HFFc6 (cell line): ENCODE measurements at regions not wholly inside any gene's neighbourhood (a gene's known extent, or its start where the extent isn't known, plus 50 kb on each side); places are given as distances from the start of the nearest gene placed in this dataset.

Source experiments
- DNase-seq: peaks from one replicate; pipeline ENCODE4 v3.0.0-alpha.2; 2018
- H3K27ac Mint-ChIP-seq: 2 replicates; pipeline ENCODE4 v1.8.0; 2020; ENCODE audit warnings: mild to moderate bottlenecking, mixed read lengths
- H3K27me3 Mint-ChIP-seq: 2 replicates; pipeline ENCODE4 v1.8.0; 2021; ENCODE audit warnings: mild to moderate bottlenecking, moderate library complexity, mixed read lengths; ENCODE audit not compliant: insufficient read depth
- H3K36me3 Mint-ChIP-seq: 2 replicates; pipeline ENCODE4 v1.8.0; 2021; ENCODE audit warnings: low read depth, mixed read lengths
- H3K4me1 Mint-ChIP-seq: 2 replicates; pipeline ENCODE4 v1.8.0; 2020; ENCODE audit warnings: low read depth, mixed read lengths
- H3K4me3 Mint-ChIP-seq: 2 replicates; pipeline ENCODE4 v1.8.0; 2020; ENCODE audit warnings: mild to moderate bottlenecking, moderate library complexity, mixed read lengths
- H3K9me3 Mint-ChIP-seq: 2 replicates; pipeline ENCODE4 v1.8.0; 2020; ENCODE audit warnings: mild to moderate bottlenecking, mixed read lengths
- CTCF ChIP-seq: fragments of 200-600 bp; sonication (generic); IDR thresholded peaks from 2 replicates; pipeline ENCODE4 v1.5.0; 2021; ENCODE audit warnings: antibody characterized with exemption, mild to moderate bottlenecking

- H3K36me3 Mint-ChIP-seq, result no peaks in the 10 kb centered on the region
- no peak overlapping the region for H3K27ac Mint-ChIP-seq
- H3K9me3 Mint-ChIP-seq, result no peaks in the 10 kb centered on the region; the same call in 1 of the 2 replicates
- H3K27me3 Mint-ChIP-seq, result no peaks in the 10 kb centered on the region
- no peak for DNase-seq
- TF ChIP-seq CTCF, result no peak
- no peak overlapping the region for H3K4me3 Mint-ChIP-seq
- no peaks in the 10 kb centered on the region for H3K4me1 Mint-ChIP-seq
These were observed 129.3 kb upstream of the PLPPR5 start for GRCh38 chr1:99133756-99134500.

DNA sequence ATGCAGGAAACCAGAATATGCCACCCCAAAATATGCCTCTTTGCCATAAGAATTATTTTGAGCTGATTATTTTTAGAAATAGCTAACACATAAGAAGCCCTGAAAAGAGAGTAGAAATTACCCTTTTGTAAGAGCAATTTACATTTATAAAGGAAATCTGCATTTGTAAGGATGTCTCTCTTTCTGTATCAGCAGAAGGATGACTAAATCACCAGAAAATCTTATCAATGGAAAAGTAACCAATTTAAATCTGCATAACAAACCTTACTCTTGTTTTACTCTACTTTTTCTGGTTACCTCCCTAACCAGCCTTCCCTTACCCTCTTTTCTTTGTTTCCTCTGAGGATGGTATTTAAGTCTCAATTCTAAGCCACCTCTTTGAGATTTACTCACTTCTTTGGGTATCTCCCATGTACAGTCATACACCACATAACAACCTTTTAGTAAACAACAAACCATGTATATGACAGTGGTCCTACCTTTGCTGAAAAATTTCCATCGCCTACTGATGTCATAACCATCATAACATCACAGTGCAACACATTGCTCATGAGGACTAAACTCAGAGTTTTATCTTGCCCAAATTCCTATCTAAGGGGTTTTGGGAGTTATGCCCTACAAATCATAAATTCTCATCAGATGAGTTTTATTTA lies 126.6 kb upstream of the PLPPR4 start:
- no peak for TF ChIP-seq CTCF
- no peaks in the 10 kb centered on the region for H3K36me3 Mint-ChIP-seq
- no peak overlapping the region for H3K4me3 Mint-ChIP-seq
- DNase-seq, result no peak
- H3K27me3 Mint-ChIP-seq, result no peaks in the 10 kb centered on the region
- H3K27ac Mint-ChIP-seq, result no peak overlapping the region
- no peaks in the 10 kb centered on the region; the same call in 1 of the 2 replicates for H3K9me3 Mint-ChIP-seq
- H3K4me1 Mint-ChIP-seq, result no peaks in the 10 kb centered on the region

DNA sequence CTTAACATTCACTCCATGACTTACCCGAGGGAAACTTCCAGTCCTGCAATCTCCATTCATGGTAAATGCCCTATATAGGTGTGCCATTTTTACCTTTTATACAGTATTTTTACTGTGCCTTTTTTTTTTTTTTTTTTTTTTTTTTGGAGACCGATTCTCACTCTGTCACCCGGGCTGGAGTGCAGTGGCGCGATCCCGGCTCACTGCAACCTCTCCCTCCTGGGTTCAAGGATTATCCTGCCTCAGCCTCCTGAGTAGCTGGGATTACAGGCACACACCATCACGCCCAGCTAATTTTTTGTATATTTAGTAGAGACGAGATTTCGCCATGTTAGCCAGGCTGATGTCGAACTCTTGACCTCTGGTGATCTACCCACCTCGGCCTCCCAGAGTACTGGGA lies 124.4 kb upstream of the PLPPR4 start:
- no peaks in the 10 kb centered on the region; the same call in 1 of the 2 replicates for H3K9me3 Mint-ChIP-seq
- no peaks in the 10 kb centered on the region; the same call in 1 of the 2 replicates for H3K27me3 Mint-ChIP-seq
- H3K4me3 Mint-ChIP-seq, result no peak overlapping the region
- DNase-seq, result no peak
- no peak overlapping the region for H3K27ac Mint-ChIP-seq
- no peaks in the 10 kb centered on the region for H3K36me3 Mint-ChIP-seq
- H3K4me1 Mint-ChIP-seq, result no peaks in the 10 kb centered on the region
- no peak for TF ChIP-seq CTCF

- H3K27me3 Mint-ChIP-seq, result peaks cover 4% of the 10 kb centered on the region; the same call in 1 of the 2 replicates
- no peak for TF ChIP-seq CTCF
- no peak overlapping the region for H3K27ac Mint-ChIP-seq
- no peak for DNase-seq
- H3K4me3 Mint-ChIP-seq, result no peak overlapping the region
- H3K9me3 Mint-ChIP-seq, result no peaks in the 10 kb centered on the region
- H3K36me3 Mint-ChIP-seq, result no peaks in the 10 kb centered on the region
- H3K4me1 Mint-ChIP-seq, result no peaks in the 10 kb centered on the region
These were observed 118.0 kb upstream of the PLPPR4 start for GRCh38 chr1:99146129-99146848.

GRCh38 chr1:99149952-99150351 lies 114.3 kb upstream of the PLPPR4 start:
- H3K4me1 Mint-ChIP-seq, result no peaks in the 10 kb centered on the region
- no peak overlapping the region for H3K4me3 Mint-ChIP-seq
- H3K9me3 Mint-ChIP-seq, result no peaks in the 10 kb centered on the region
- peaks cover 4% of the 10 kb centered on the region; the same call in 1 of the 2 replicates for H3K27me3 Mint-ChIP-seq
- DNase-seq, result no peak
- no peak for TF ChIP-seq CTCF
- H3K36me3 Mint-ChIP-seq, result no peaks in the 10 kb centered on the region
- no peak overlapping the region for H3K27ac Mint-ChIP-seq
